NT2/D1 (cell line): ENCODE measurements at regions not wholly inside any gene's neighbourhood (a gene's known extent, or its start where the extent isn't known, plus 50 kb on each side); places are given as distances from the start of the nearest gene placed in this dataset.

Source experiments
- SUZ12 ChIP-seq: IDR thresholded peaks from 2 replicates; pipeline ENCODE4 v1.6.1; 2011; ENCODE audit not compliant: insufficient read length, insufficient read depth; ENCODE audit errors: extremely low read depth
- YY1 ChIP-seq: IDR thresholded peaks from 2 replicates; pipeline ENCODE4 v1.6.1; 2011; ENCODE audit not compliant: insufficient read length, insufficient read depth
- ZNF274 ChIP-seq: IDR thresholded peaks from 2 replicates; pipeline ENCODE4 v1.6.1; 2011; ENCODE audit warnings: mild to moderate bottlenecking, low read depth, low read length

- no peak for TF ChIP-seq ZNF274
- TF ChIP-seq YY1 = no peak
- TF ChIP-seq SUZ12 = no peak
These were observed 636.3 kb upstream of the ZEB2 start for GRCh38 chr2:145156199-145156598.
